Pancreas (tissue), 10 donors: ENCODE measurements at regions not wholly inside any gene's neighbourhood (a gene's known extent, or its start where the extent isn't known, plus 50 kb on each side); places are given as distances from the start of the nearest gene placed in this dataset.

Experiments used
- ATAC-seq, 4 donors: fragments of 200-7000 bp; cut with Tn5 transposase; one replicate each; pipeline versions ENCODE4 v1.8.0 to v1.9.1; 2020; ENCODE audit warnings: mild to moderate bottlenecking in 4 of 4, moderate library complexity in 4 of 4
- DNase-seq, 6 donors: peaks; one replicate each; pipeline ENCODE4 v3.0.0-alpha.2; 2020
- FAIRE-seq: peaks from 2 replicates; lab custom pipeline; 2012; peaks lifted over from hg19 to GRCh38; lab: Jason Lieb, UNC
- H3K27ac ChIP-seq, 4 donors: fragments of 200-600 bp; sonication (generic); 1 replicate in 3 of 4; 2 replicates in 1 of 4; pipeline versions ENCODE4 v1.5.0 to v1.8.0; 2020
- H3K27me3 ChIP-seq, 4 donors: fragments of 200-600 bp; one replicate each; pipeline ENCODE4 v1.8.0; 2021
- H3K36me3 ChIP-seq, 3 donors: fragments of 200-600 bp; sonication (generic) in 1 of 3; one replicate each; pipeline versions ENCODE4 v1.5.0 to v1.8.0; 2020 to 2021
- H3K4me1 ChIP-seq, 3 donors: fragments of 200-600 bp; one replicate each; pipeline ENCODE4 v1.8.0; 2021
- H3K4me3 ChIP-seq, 4 donors: fragments of 200-600 bp; sonication (generic) in 2 of 4; one replicate each; pipeline versions ENCODE4 v1.5.0 to v1.8.0; 2020 to 2021
- H3K9me3 ChIP-seq, 4 donors: fragments of 200-600 bp; one replicate each; pipeline ENCODE4 v1.8.0; 2021
- CTCF ChIP-seq, 4 donors: fragments of 200-600 bp; sonication (generic) in 3 of 4; IDR thresholded peaks; one replicate each; pipeline versions ENCODE4 v1.5.0 to v1.8.0; 2021; ENCODE audit warnings: antibody characterized with exemption in 4 of 4
- WGBS, 2 donors: extraction: QIAGEN DNeasy Blood & Tissue Kit; methylation state at CpG; one replicate each; pipeline ENCODE4 v1.1.7; 2013; 5-methylcytosine and 5-hydroxymethylcytosine counted together
- intact Hi-C, 3 donors: fragments of 100-400 bp; cut with DNase I; formaldehyde crosslinking; loops; one replicate each; pipeline versions ENCODE4 v1.11.1 to v1.14.2; 2022
- donor health status: healthy with polysubstance abuse.
- donor health status: DM: no; HTN: no; CAD: no; lungs with moderate emphysema.
- donor health status: DM: no; HTN: no; CAD: no.
- donor health status: control.
- donor health status: control.
- donor health status: Bipolar disorder and iron deficiency.
- donor health status: DM: yes; HTN: yes; CAD: no.
- donor health status: DM: no; HTN: no; CAD: no.
- donor health status: DM: no; HTN: no; CAD: no.
- donor health status: DM: yes; HTN: yes; CAD: no.

- intact Hi-C loops: no loop called here
- no peak for TF ChIP-seq CTCF (IDR thresholded peaks at IDR 0.05)
- H3K4me3 ChIP-seq: no peak overlapping the region
- no peaks in the 10 kb centered on the region for H3K36me3 ChIP-seq
- H3K9me3 ChIP-seq: no peaks in the 10 kb centered on the region
- no peak overlapping the region for H3K27ac ChIP-seq
- ATAC-seq (no peak), DNase-seq (no peak), FAIRE-seq (no peak)
- H3K27me3 ChIP-seq: no peaks in the 10 kb centered on the region
- 30 to 55% methylated on average over 1 of the region's 1 CpG for WGBS, 2 donors
- no peaks in the 10 kb centered on the region for H3K4me1 ChIP-seq
Measured at GRCh38 chr10:107317592-107317991, 153.1 kb upstream of the SORCS1 start.

- Histone ChIP-seq H3K36me3 (no peaks in the 10 kb centered on the region), H3K4me3 (no peak overlapping the region), H3K4me1 (no peaks in the 10 kb centered on the region), H3K27me3 (no peaks in the 10 kb centered on the region), H3K27ac (no peak overlapping the region), H3K9me3 (no peaks in the 10 kb centered on the region)
- ATAC-seq (no peak), FAIRE-seq (no peak), DNase-seq (no peak)
- no peak for TF ChIP-seq CTCF (IDR thresholded peaks at IDR 0.05)
- WGBS, 2 donors: 47 to 62% methylated on average over 2 of the region's 2 CpGs
- intact Hi-C loops: no loop called here
Measured at GRCh38 chr10:107303203-107303602, 138.7 kb upstream of the SORCS1 start.

- Histone ChIP-seq H3K36me3 (no peaks in the 10 kb centered on the region), H3K9me3 (no peaks in the 10 kb centered on the region), H3K4me3 (no peak overlapping the region), H3K27me3 (no peaks in the 10 kb centered on the region), H3K27ac (no peak overlapping the region), H3K4me1 (peaks cover 0 to 5% (median 0%) of the 10 kb centered on the region in 3 donors)
- FAIRE-seq (no peak), DNase-seq (no peak), ATAC-seq (no peak)
- 54 to 64% methylated on average over 2 of the region's 2 CpGs for WGBS, 2 donors
- intact Hi-C loops: no loop called here
- no peak for TF ChIP-seq CTCF (IDR thresholded peaks at IDR 0.05)
Measured at GRCh38 chr10:107299606-107300005, 135.1 kb upstream of the SORCS1 start.

GRCh38 chr10:107284187-107284586 lies 119.7 kb upstream of the SORCS1 start:
- ATAC-seq: no peak

More at GRCh38 chr10:107284187-107284586, 119.7 kb upstream of the SORCS1 start:
- no peak for DNase-seq
- H3K4me1 ChIP-seq: peaks cover 0 to 3% (median 0%) of the 10 kb centered on the region in 3 donors
- no peak overlapping the region for H3K27ac ChIP-seq
- no peaks in the 10 kb centered on the region for H3K9me3 ChIP-seq
- intact Hi-C loops: no loop called here
- 78% methylated on average over 2 of the region's 2 CpGs for WGBS, 2 donors
- FAIRE-seq: no peak
- no peaks in the 10 kb centered on the region for H3K27me3 ChIP-seq
- no peaks in the 10 kb centered on the region for H3K36me3 ChIP-seq
- TF ChIP-seq CTCF (IDR thresholded peaks at IDR 0.05): no peak
- H3K4me3 ChIP-seq: no peak overlapping the region
